Calu3 (cell line): ENCODE measurements at regions not wholly inside any gene's neighbourhood (a gene's known extent, or its start where the extent isn't known, plus 50 kb on each side); places are given as distances from the start of the nearest gene placed in this dataset.
"Not testable (repeated sequence)": the region's sequence is repeated elsewhere in the genome, so short reads cannot be mapped to it uniquely, and the experiment has no call there.

Source experiments
- BruUV-seq: library from RNA; stranded (reverse); fragments of 400-500 nt; replicated peaks from 2 replicates; lab custom pipeline; 2021; lab: Mats Ljungman, UMichigan
- CTCF ChIA-PET: fragments of 300-600 bp; sonication (Branson Sonifier 250); formaldehyde crosslinking; loops from one replicate; lab custom pipeline; 2022; ENCODE audit warnings: antibody characterized with exemption; lab: Charles Lee
- DNase-seq: peaks from one replicate; pipeline ENCODE4 v3.0.0; 2022
- H3K27ac Mint-ChIP-seq: one replicate; pipeline ENCODE4 v1.8.0; 2022; ENCODE audit warnings: mixed read lengths; ENCODE audit not compliant: unreplicated experiment
- H3K27me3 Mint-ChIP-seq: one replicate; pipeline ENCODE4 v1.8.0; 2022; ENCODE audit warnings: mixed read lengths; ENCODE audit not compliant: unreplicated experiment
- H3K36me3 Mint-ChIP-seq: one replicate; pipeline ENCODE4 v1.8.0; 2022; ENCODE audit warnings: mild to moderate bottlenecking, moderate library complexity, mixed read lengths; ENCODE audit not compliant: insufficient read depth, unreplicated experiment
- H3K4me1 Mint-ChIP-seq: one replicate; pipeline ENCODE4 v1.8.0; 2022; ENCODE audit warnings: mild to moderate bottlenecking, low read depth, mixed read lengths; ENCODE audit not compliant: unreplicated experiment
- H3K4me3 Mint-ChIP-seq: one replicate; pipeline ENCODE4 v1.8.0; 2022; ENCODE audit warnings: mild to moderate bottlenecking, low read depth, moderate library complexity, mixed read lengths; ENCODE audit not compliant: unreplicated experiment
- H3K9me3 Mint-ChIP-seq: one replicate; pipeline ENCODE4 v1.8.0; 2022; ENCODE audit warnings: low read depth, mixed read lengths; ENCODE audit not compliant: unreplicated experiment
- CTCF ChIP-seq: fragments of 200-600 bp; IDR thresholded peaks from one replicate; pipeline ENCODE4 v1.8.0; 2022; ENCODE audit warnings: antibody characterized with exemption; ENCODE audit not compliant: unreplicated experiment
- intact Hi-C: fragments of 100-400 bp; cut with micrococcal nuclease; formaldehyde crosslinking; loops from one replicate; pipeline ENCODE4 v1.10.0; 2022; ENCODE audit not compliant: unreplicated experiment

- no peak overlapping the region for H3K4me3 Mint-ChIP-seq
- no peak for TF ChIP-seq CTCF
- no peak for DNase-seq
- peaks cover 10% of the 10 kb centered on the region for H3K36me3 Mint-ChIP-seq
- CTCF ChIA-PET, result no interaction called here
- BruUV-seq, result no TSS peak
- intact Hi-C loops, result no loop called here
- H3K9me3 Mint-ChIP-seq, result no peaks in the 10 kb centered on the region
- no peaks in the 10 kb centered on the region for H3K27me3 Mint-ChIP-seq
- H3K4me1 Mint-ChIP-seq, result peaks cover 16% of the 10 kb centered on the region
- H3K27ac Mint-ChIP-seq, result no peak overlapping the region
Measured at GRCh38 chr9:111744363-111744762, 50.4 kb downstream of the SHOC1 start.

DNA sequence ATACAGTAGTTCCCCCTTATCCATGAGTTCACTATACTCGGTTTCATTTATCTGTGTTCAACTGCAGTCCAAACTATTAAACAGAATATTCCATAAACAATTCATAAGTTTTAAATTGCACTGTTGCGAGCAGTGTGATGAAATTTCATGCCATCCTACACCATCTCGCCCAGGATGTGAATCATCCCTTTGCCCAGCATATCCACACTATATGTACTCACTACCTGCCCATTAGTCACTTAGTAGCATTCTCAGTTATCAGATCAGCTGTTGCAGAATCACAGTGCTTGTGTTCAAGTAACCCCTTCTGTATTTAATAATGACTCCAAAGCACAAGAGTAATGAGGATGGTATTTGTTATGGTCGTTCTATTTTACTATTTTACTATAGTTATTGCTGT lies 51.5 kb downstream of the SHOC1 start:
- H3K4me1 Mint-ChIP-seq, result peaks cover 16% of the 10 kb centered on the region
- intact Hi-C loops, result no loop called here
- CTCF ChIA-PET, result no interaction called here
- H3K9me3 Mint-ChIP-seq, result no peaks in the 10 kb centered on the region
- no TSS peak for BruUV-seq
- peak overlapping the region; percentile 87 for H3K27ac Mint-ChIP-seq
- TF ChIP-seq CTCF, result no peak
- peak; percentile 47 for DNase-seq
- peaks cover 10% of the 10 kb centered on the region for H3K36me3 Mint-ChIP-seq
- peak overlapping the region; percentile 26 for H3K4me3 Mint-ChIP-seq
- no peaks in the 10 kb centered on the region for H3K27me3 Mint-ChIP-seq

GRCh38 chr9:111740739-111741138 lies 54.0 kb downstream of the SHOC1 start:
- CTCF ChIA-PET, result no interaction called here
- no peak for DNase-seq
- Mint-ChIP-seq H3K4me3 (no peak overlapping the region), H3K27me3 (no peaks in the 10 kb centered on the region), H3K4me1 (peaks cover 16% of the 10 kb centered on the region), H3K27ac (no peak overlapping the region), H3K9me3 (no peaks in the 10 kb centered on the region), H3K36me3 (peaks cover 10% of the 10 kb centered on the region)
- intact Hi-C loops, result no loop called here
- BruUV-seq, result no TSS peak
- no peak for TF ChIP-seq CTCF

GRCh38 chr9:111736714-111737113 lies 58.0 kb downstream of the SHOC1 start:
- DNase-seq, result no peak
- intact Hi-C loops, result no loop called here
- no peaks in the 10 kb centered on the region for H3K9me3 Mint-ChIP-seq
- no peaks in the 10 kb centered on the region for H3K27me3 Mint-ChIP-seq
- no TSS peak for BruUV-seq
- H3K36me3 Mint-ChIP-seq, result no peaks in the 10 kb centered on the region
- no peak overlapping the region for H3K4me3 Mint-ChIP-seq
- no peak for TF ChIP-seq CTCF
- no peaks in the 10 kb centered on the region for H3K4me1 Mint-ChIP-seq
- H3K27ac Mint-ChIP-seq, result no peak overlapping the region
- CTCF ChIA-PET, result interaction anchor here (0.6 kb wide), 1 partner anchor 411 kb away, joined by 5 read pairs; no protein-coding TSS in a partner anchor

GRCh38 chr9:111735344-111735743 lies 59.4 kb downstream of the SHOC1 start:
- H3K4me3 Mint-ChIP-seq, H3K36me3 Mint-ChIP-seq, H3K27ac Mint-ChIP-seq, H3K27me3 Mint-ChIP-seq, H3K9me3 Mint-ChIP-seq, BruUV-seq, DNase-seq, intact Hi-C loops: not testable (repeated sequence)
- CTCF ChIA-PET, result interaction anchor here (0.7 kb wide), 1 partner anchor 969 kb away, joined by 3 read pairs; no protein-coding TSS in a partner anchor
- H3K4me1 Mint-ChIP-seq, result peaks cover 11% of the 10 kb centered on the region
